GM12891 (cell line): ENCODE measurements at regions not wholly inside any gene's neighbourhood (a gene's known extent, or its start where the extent isn't known, plus 50 kb on each side); places are given as distances from the start of the nearest gene placed in this dataset.

Experiments
- PAX5 ChIP-seq: IDR thresholded peaks from 2 replicates; pipeline ENCODE4 v1.6.1; 2011; ENCODE audit warnings: low read length, moderate library complexity, mild to moderate bottlenecking; ENCODE audit not compliant: insufficient read depth, severe bottlenecking
- POLR2A ChIP-seq: IDR thresholded peaks from 2 replicates; pipeline ENCODE4 v1.6.1; 2011; ENCODE audit warnings: low read depth, low read length, control low read depth
- POLR2AphosphoS5 ChIP-seq: IDR thresholded peaks from 2 replicates; pipeline ENCODE4 v1.6.1; 2011; ENCODE audit warnings: low read depth, low read length, control low read depth
- POU2F2 ChIP-seq: IDR thresholded peaks from 2 replicates; pipeline ENCODE4 v1.6.1; 2011; ENCODE audit warnings: low read depth, mild to moderate bottlenecking, control low read depth, low read length, moderate library complexity
- SPI1 ChIP-seq: IDR thresholded peaks from 2 replicates; pipeline ENCODE4 v1.6.1; 2011; ENCODE audit warnings: low read depth, low read length, control low read depth
- TAF1 ChIP-seq: IDR thresholded peaks from 2 replicates; pipeline ENCODE4 v1.6.1; 2011; ENCODE audit warnings: low read depth, low read length, control low read depth

DNA sequence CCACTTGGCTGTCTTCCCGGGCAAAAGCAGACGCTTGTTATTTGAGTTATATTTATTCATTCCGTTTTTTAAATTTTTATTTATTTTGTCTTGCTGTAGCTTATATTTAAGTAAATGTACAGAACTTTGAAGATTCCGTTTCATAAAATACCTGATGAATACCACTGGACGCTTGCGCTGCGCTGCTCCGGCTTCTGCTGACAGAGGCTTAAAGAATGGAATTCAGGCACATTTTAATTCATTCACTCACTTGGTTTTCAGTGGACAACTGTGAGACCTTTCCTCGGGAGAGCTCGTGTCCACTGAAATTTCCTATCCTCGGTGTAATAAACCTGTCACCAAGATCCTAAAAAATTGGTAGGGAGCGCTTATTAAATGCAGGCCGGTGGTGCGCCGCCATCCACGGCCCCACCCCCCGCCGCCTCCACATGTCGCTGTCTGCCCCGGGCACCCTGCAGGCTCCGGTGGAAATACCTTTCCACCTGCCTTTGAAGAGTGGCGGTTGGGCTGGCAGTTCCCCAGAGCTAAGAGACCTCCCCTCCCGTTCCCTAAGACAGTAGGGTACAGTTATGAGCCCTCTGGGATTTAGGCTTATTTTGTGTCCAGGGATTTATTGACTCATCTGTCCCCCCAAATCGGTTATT is 62.5 kb upstream of the UBE2E1 start:
- TF ChIP-seq POLR2A: no peak
- TF ChIP-seq POLR2AphosphoS5: no peak
- no peak for TF ChIP-seq TAF1
- TF ChIP-seq POU2F2: no peak
- TF ChIP-seq PAX5: no peak
- TF ChIP-seq SPI1: no peak
